ENCODE measurements at regions not wholly inside any gene's neighbourhood (a gene's known extent, or its start where the extent isn't known, plus 50 kb on each side); places are given as distances from the start of the nearest gene placed in this dataset.

DNA sequence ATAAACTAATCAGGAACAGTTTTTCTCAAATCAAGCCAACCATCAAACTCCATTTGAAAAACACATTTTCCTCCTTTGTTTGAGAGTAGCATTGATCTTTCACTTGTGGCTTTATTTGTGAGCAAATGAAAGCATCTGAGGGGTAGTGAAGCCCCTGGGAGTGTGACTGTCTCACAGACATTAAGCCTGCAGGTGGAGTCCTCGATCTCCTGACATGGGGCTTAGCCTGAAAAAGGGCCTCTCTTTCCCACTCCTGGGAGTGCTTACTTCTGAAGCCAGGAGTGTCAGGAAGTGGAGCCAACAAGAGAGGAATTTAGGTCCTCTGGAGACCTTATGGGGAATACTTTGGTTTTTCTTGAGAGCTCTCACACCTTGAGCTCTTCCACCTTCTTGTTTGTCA, 158.2 kb upstream of the SFRP2 start:
- no peak overlapping the region for H3K9ac ChIP-seq (ENCODE audit: low read length)
- no peaks in the 10 kb centered on the region for H4K20me1 ChIP-seq (ENCODE audit: low read depth, low read length)
- no peak overlapping the region for H2AFZ ChIP-seq (ENCODE audit: low read depth, low read length, severe bottlenecking)
- H3K27me3 ChIP-seq (ENCODE audit: low read length) = no peaks in the 10 kb centered on the region
- H3K79me2 ChIP-seq (ENCODE audit: insufficient read depth, low read length) = no peaks in the 10 kb centered on the region
- H3K36me3 ChIP-seq (ENCODE audit: low read length) = no peaks in the 10 kb centered on the region
- no peaks in the 10 kb centered on the region for H3K9me2 ChIP-seq (replicated peaks; ENCODE audit: insufficient read depth, low read length)
- no peaks in the 10 kb centered on the region for H3F3A ChIP-seq (ENCODE audit: insufficient read depth)
- H3K4me3 ChIP-seq (ENCODE audit: insufficient read depth, low read length, poor library complexity, severe bottlenecking) = no peak overlapping the region
- no peak overlapping the region for H3K27ac ChIP-seq (ENCODE audit: low read depth, low read length)
- no peaks in the 10 kb centered on the region for H3K9me3 ChIP-seq (ENCODE audit: insufficient read depth, low read length)
- TF ChIP-seq, protein P1, sequence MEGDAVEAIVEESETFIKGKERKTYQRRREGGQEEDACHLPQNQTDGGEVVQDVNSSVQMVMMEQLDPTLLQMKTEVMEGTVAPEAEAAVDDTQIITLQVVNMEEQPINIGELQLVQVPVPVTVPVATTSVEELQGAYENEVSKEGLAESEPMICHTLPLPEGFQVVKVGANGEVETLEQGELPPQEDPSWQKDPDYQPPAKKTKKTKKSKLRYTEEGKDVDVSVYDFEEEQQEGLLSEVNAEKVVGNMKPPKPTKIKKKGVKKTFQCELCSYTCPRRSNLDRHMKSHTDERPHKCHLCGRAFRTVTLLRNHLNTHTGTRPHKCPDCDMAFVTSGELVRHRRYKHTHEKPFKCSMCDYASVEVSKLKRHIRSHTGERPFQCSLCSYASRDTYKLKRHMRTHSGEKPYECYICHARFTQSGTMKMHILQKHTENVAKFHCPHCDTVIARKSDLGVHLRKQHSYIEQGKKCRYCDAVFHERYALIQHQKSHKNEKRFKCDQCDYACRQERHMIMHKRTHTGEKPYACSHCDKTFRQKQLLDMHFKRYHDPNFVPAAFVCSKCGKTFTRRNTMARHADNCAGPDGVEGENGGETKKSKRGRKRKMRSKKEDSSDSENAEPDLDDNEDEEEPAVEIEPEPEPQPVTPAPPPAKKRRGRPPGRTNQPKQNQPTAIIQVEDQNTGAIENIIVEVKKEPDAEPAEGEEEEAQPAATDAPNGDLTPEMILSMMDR (IDR thresholded peaks at IDR 0.05; ENCODE audit: insufficient read depth, low read length, poor library complexity, severe bottlenecking) = no peak
- TF ChIP-seq EZH2phosphoT487 (conservative IDR thresholded peaks at IDR 0.05; ENCODE audit: low read length) = no peak
- no peak overlapping the region for H3K4me2 ChIP-seq (ENCODE audit: low read depth, low read length, poor library complexity, severe bottlenecking)

DNA sequence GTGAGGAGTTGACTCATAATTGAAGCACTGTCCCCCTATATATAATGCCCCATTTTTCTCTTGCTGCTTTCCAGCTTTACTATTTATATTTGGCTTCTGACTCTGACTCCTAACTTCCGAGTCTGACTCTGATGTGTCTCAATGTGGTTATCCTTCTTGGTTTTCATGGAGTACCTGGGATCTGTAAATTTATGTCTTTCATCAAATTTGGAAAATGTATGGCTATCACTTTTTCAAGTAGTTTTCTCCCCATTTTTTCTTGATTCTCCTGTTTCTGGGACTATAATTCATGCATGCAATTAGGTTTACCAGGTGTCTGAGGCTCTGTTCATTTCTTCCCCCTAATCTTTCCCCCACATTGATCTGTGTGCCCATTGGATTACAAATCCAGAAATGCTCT, 156.8 kb upstream of the SFRP2 start:
- no peak overlapping the region for H3K9ac ChIP-seq (ENCODE audit: low read length)
- H3K27ac ChIP-seq (ENCODE audit: low read depth, low read length) = no peak overlapping the region
- TF ChIP-seq, protein P1 (IDR thresholded peaks at IDR 0.05; ENCODE audit: insufficient read depth, low read length, poor library complexity, severe bottlenecking) = no peak
- TF ChIP-seq EZH2phosphoT487 (conservative IDR thresholded peaks at IDR 0.05; ENCODE audit: low read length) = no peak
- H2AFZ ChIP-seq (ENCODE audit: low read depth, low read length, severe bottlenecking) = no peak overlapping the region
- no peaks in the 10 kb centered on the region for H4K20me1 ChIP-seq (ENCODE audit: low read depth, low read length)
- H3K4me2 ChIP-seq (ENCODE audit: low read depth, low read length, poor library complexity, severe bottlenecking) = no peak overlapping the region
- H3K9me3 ChIP-seq (ENCODE audit: insufficient read depth, low read length) = no peaks in the 10 kb centered on the region
- H3K36me3 ChIP-seq (ENCODE audit: low read length) = no peaks in the 10 kb centered on the region
- H3K9me2 ChIP-seq (replicated peaks; ENCODE audit: insufficient read depth, low read length) = no peaks in the 10 kb centered on the region
- H3K4me3 ChIP-seq (ENCODE audit: insufficient read depth, low read length, poor library complexity, severe bottlenecking) = no peak overlapping the region
- H3K27me3 ChIP-seq (ENCODE audit: low read length) = no peaks in the 10 kb centered on the region
- no peaks in the 10 kb centered on the region for H3K79me2 ChIP-seq (ENCODE audit: insufficient read depth, low read length)
- H3F3A ChIP-seq (ENCODE audit: insufficient read depth) = no peaks in the 10 kb centered on the region

DNA sequence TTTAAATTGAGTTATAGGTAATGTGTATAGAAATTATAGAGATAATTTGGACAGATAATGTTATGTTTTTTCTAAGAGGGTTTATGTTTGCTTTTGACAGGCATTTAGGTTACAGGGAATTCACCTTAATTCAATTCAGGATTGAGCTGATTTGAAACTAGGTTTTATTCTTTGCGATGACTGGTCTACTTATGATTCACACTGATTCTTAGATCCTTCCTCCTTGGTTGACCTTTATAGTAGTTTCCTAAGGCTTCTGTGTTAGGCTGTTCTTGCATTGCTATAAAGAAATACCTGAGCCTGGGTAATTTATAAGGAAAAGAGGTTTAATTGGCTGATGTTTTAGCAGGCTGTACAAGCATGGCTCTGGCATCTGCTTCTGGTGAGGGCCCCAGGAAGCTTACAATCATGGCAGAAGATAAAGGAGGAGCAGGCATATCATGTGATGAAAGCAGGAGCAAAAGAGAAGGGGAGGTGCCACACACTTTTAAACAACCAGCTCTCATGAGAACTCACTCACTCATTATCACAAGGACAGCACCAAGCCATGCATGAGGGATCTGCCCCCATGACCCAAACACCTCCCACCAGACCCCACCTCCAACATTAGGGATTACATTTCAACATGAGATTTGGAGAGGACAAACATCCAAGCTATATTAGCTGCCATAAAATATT, 155.0 kb upstream of the SFRP2 start:
- no peaks in the 10 kb centered on the region for H3K27me3 ChIP-seq (ENCODE audit: low read length)
- no peak for TF ChIP-seq EZH2phosphoT487 (conservative IDR thresholded peaks at IDR 0.05; ENCODE audit: low read length)
- TF ChIP-seq, protein P1 (IDR thresholded peaks at IDR 0.05; ENCODE audit: insufficient read depth, low read length, poor library complexity, severe bottlenecking) = no peak
- no peaks in the 10 kb centered on the region for H4K20me1 ChIP-seq (ENCODE audit: low read depth, low read length)
- no peaks in the 10 kb centered on the region for H3F3A ChIP-seq (ENCODE audit: insufficient read depth)
- H2AFZ ChIP-seq (ENCODE audit: low read depth, low read length, severe bottlenecking) = no peak overlapping the region
- H3K4me2 ChIP-seq (ENCODE audit: low read depth, low read length, poor library complexity, severe bottlenecking) = no peak overlapping the region
- H3K9me2 ChIP-seq (replicated peaks; ENCODE audit: insufficient read depth, low read length) = no peaks in the 10 kb centered on the region
- H3K9me3 ChIP-seq (ENCODE audit: insufficient read depth, low read length) = no peaks in the 10 kb centered on the region
- no peaks in the 10 kb centered on the region for H3K79me2 ChIP-seq (ENCODE audit: insufficient read depth, low read length)
- H3K9ac ChIP-seq (ENCODE audit: low read length) = no peak overlapping the region
- no peak overlapping the region for H3K27ac ChIP-seq (ENCODE audit: low read depth, low read length)
- H3K36me3 ChIP-seq (ENCODE audit: low read length) = no peaks in the 10 kb centered on the region
- H3K4me3 ChIP-seq (ENCODE audit: insufficient read depth, low read length, poor library complexity, severe bottlenecking) = no peak overlapping the region
